IMR-90 (cell line): ENCODE measurements at regions not wholly inside any gene's neighbourhood (a gene's known extent, or its start where the extent isn't known, plus 50 kb on each side); places are given as distances from the start of the nearest gene placed in this dataset.

ENCODE experiments used
- CTCF ChIP-seq: conservative IDR thresholded peaks from 2 replicates; pipeline ENCODE4 v1.5.1; 2012; ENCODE audit warnings: mild to moderate bottlenecking, low read depth, low read length, improper control_type of control experiment
- ELK1 ChIP-seq: fragments of 150-350 bp; IDR thresholded peaks from 2 replicates; pipeline ENCODE4 v1.6.1; 2016; ENCODE audit warnings: low read depth, mild to moderate bottlenecking, low read length, moderate library complexity, borderline replicate concordance
- POLR2A ChIP-seq: IDR thresholded peaks from 2 replicates; pipeline ENCODE4 v1.6.1; 2012; ENCODE audit warnings: mild to moderate bottlenecking, low read depth, low read length
- RCOR1 ChIP-seq: IDR thresholded peaks from 2 replicates; pipeline ENCODE4 v1.6.1; 2012; ENCODE audit warnings: mild to moderate bottlenecking, low read length, improper control_type of control experiment; ENCODE audit not compliant: insufficient replicate concordance
- SMC3 ChIP-seq: fragments of 150-350 bp; IDR thresholded peaks from 2 replicates; pipeline ENCODE4 v1.6.1; 2016; ENCODE audit warnings: low read depth, mild to moderate bottlenecking, antibody characterized with exemption, low read length, moderate library complexity
- USF2 ChIP-seq: fragments of 150-350 bp; IDR thresholded peaks from 2 replicates; pipeline ENCODE4 v1.6.1; 2017; ENCODE audit warnings: mild to moderate bottlenecking, antibody characterized with exemption, low read length, low read depth

DNA sequence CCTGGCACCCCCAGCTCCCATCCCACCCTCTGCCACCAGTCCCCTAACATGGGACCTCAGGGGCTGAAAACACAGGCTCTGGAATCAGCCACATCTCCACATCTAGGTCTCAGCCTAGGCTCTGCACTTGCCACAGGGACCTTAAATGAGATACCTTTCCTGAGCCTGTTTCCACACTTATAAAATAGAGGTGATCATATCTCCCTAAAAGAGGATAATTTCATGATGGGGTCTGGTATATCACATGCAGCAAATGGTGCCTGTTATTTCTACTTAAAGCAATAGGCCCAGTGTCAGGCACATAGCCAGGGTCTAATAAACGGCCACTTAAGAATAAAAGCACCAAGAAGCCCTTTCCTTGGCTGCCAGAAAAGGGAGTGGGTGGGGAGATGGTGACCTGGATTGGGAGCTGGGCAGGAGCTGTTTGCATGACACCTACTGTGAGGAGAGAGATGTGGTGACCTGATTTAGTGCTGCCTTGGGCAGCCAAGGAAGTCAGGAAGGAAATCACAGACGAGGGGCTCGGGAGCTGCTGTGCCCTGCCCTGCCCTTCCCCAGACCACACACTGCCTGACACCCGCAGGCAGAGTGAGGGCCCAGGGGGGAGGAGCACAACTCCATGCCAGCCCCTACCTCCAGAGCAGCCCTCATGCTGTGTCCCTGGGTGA lies 71.2 kb downstream of the IRF2BPL start:
- TF ChIP-seq CTCF (no peak), USF2 (no peak), RCOR1 (no peak), ELK1 (no peak), POLR2A (no peak), SMC3 (no peak)
